GM12872 (cell line): ENCODE measurements at regions not wholly inside any gene's neighbourhood (a gene's known extent, or its start where the extent isn't known, plus 50 kb on each side); places are given as distances from the start of the nearest gene placed in this dataset.

Source experiments
- TF ChIP-seq, protein P1 (sequence below): IDR thresholded peaks from 3 replicates; pipeline ENCODE4 v1.5.1; 2011; ENCODE audit warnings: low read depth, mild to moderate bottlenecking, low read length, moderate library complexity; ENCODE audit not compliant: insufficient read depth

DNA sequence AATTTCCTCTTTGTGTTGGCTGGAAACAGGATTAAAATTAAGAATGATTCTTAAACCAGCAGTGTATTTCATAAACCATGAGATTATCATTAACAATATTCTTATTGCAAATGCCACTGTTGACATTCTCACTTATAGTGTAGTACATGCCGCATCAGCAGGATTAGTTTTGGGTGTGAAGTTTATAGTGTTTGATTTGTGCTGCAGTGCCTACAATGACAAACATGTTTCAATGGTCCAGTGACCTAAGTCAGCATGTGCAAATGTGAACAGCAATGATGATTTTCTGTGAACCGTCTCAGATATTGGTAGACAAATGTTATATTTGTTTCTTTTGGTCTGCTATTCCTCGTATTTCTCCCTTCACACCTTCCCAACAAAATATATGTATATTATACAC is 49.8 kb upstream of the TDRD3 start:
- TF ChIP-seq, protein P1, sequence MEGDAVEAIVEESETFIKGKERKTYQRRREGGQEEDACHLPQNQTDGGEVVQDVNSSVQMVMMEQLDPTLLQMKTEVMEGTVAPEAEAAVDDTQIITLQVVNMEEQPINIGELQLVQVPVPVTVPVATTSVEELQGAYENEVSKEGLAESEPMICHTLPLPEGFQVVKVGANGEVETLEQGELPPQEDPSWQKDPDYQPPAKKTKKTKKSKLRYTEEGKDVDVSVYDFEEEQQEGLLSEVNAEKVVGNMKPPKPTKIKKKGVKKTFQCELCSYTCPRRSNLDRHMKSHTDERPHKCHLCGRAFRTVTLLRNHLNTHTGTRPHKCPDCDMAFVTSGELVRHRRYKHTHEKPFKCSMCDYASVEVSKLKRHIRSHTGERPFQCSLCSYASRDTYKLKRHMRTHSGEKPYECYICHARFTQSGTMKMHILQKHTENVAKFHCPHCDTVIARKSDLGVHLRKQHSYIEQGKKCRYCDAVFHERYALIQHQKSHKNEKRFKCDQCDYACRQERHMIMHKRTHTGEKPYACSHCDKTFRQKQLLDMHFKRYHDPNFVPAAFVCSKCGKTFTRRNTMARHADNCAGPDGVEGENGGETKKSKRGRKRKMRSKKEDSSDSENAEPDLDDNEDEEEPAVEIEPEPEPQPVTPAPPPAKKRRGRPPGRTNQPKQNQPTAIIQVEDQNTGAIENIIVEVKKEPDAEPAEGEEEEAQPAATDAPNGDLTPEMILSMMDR: no peak
